Right lobe of liver (tissue), 4 donors: ENCODE measurements at regions not wholly inside any gene's neighbourhood (a gene's known extent, or its start where the extent isn't known, plus 50 kb on each side); places are given as distances from the start of the nearest gene placed in this dataset.

Experiments used
- POLR2A ChIP-seq: fragments of 450-650 bp; IDR thresholded peaks from one replicate; pipeline ENCODE4 v1.6.1; 2017; ENCODE audit warnings: antibody characterized with exemption, mild to moderate bottlenecking
- TF ChIP-seq, protein P1 (sequence below), 4 donors: fragments of 200-600 bp in 3 of 4; fragments of 450-650 bp in 1 of 4; IDR thresholded peaks; one replicate each; pipeline versions ENCODE4 v1.5.1 to v1.8.0; 2016 to 2022; ENCODE audit warnings: antibody characterized with exemption in 4 of 4, mild to moderate bottlenecking in 2 of 4
- donor health status: DM: no; HTN: no; CAD: no.
- donor health status: DM: no; HTN: no; CAD: no.
- donor health status: DM: no; HTN: yes; CAD: no.

- TF ChIP-seq, protein P1, sequence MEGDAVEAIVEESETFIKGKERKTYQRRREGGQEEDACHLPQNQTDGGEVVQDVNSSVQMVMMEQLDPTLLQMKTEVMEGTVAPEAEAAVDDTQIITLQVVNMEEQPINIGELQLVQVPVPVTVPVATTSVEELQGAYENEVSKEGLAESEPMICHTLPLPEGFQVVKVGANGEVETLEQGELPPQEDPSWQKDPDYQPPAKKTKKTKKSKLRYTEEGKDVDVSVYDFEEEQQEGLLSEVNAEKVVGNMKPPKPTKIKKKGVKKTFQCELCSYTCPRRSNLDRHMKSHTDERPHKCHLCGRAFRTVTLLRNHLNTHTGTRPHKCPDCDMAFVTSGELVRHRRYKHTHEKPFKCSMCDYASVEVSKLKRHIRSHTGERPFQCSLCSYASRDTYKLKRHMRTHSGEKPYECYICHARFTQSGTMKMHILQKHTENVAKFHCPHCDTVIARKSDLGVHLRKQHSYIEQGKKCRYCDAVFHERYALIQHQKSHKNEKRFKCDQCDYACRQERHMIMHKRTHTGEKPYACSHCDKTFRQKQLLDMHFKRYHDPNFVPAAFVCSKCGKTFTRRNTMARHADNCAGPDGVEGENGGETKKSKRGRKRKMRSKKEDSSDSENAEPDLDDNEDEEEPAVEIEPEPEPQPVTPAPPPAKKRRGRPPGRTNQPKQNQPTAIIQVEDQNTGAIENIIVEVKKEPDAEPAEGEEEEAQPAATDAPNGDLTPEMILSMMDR (IDR thresholded peaks at IDR 0.05), result no peak
- TF ChIP-seq POLR2A, result no peak
Observed at GRCh38 chr2:194550702-194551101, 1106.3 kb upstream of the SLC39A10 start.
